Ascending aorta (tissue), 2 donors: ENCODE measurements at regions not wholly inside any gene's neighbourhood (a gene's known extent, or its start where the extent isn't known, plus 50 kb on each side); places are given as distances from the start of the nearest gene placed in this dataset.
A peak's percentile ranks its signal among the peaks of the same experiment; 100 is the strongest.

ENCODE experiments used
- DNase-seq, 2 donors: peaks; one replicate each; pipeline ENCODE4 v3.0.0-alpha.2; 2019; ENCODE audit warnings: low spot score in 2 of 2
- H3K27ac ChIP-seq, 2 donors: fragments of 200-600 bp; sonication (generic); one replicate each; pipeline ENCODE4 v1.5.1; 2016 to 2017; ENCODE audit warnings: mild to moderate bottlenecking in 1 of 2
- H3K27me3 ChIP-seq: fragments of 200-600 bp; sonication (generic); one replicate; pipeline ENCODE4 v1.5.1; 2017
- H3K36me3 ChIP-seq, 2 donors: fragments of 200-600 bp; sonication (generic); one replicate each; pipeline ENCODE4 v1.5.1; 2016
- H3K4me1 ChIP-seq, 2 donors: fragments of 200-600 bp; sonication (generic); one replicate each; pipeline ENCODE4 v1.5.1; 2016 to 2017; ENCODE audit warnings: mild to moderate bottlenecking in 1 of 2
- H3K4me3 ChIP-seq, 2 donors: fragments of 200-600 bp; sonication (generic); one replicate each; pipeline ENCODE4 v1.5.1; 2016 to 2017; ENCODE audit warnings: mild to moderate bottlenecking in 1 of 2
- H3K9me3 ChIP-seq, 2 donors: fragments of 200-600 bp; sonication (generic); one replicate each; pipeline ENCODE4 v1.5.1; 2016
- CTCF ChIP-seq, 3 experiments: fragments of 200-600 bp in 2 of 3; fragments of 450-650 bp in 1 of 3; sonication (generic) in 2 of 3; IDR thresholded peaks; one replicate each; pipeline ENCODE4 v1.5.1; 2016 to 2019; ENCODE audit warnings: antibody characterized with exemption in 3 of 3, mild to moderate bottlenecking in 1 of 3, moderate library complexity in 1 of 3
- intact Hi-C: fragments of 100-400 bp; cut with DNase I; formaldehyde crosslinking; loops from one replicate; pipeline ENCODE4 v1.15.1; 2023

- Histone ChIP-seq H3K27me3 (no peaks in the 10 kb centered on the region), H3K36me3 (no peaks in the 10 kb centered on the region), H3K27ac (no peak overlapping the region), H3K4me1 (no peaks in the 10 kb centered on the region), H3K9me3 (no peaks in the 10 kb centered on the region), H3K4me3 (no peak overlapping the region)
- intact Hi-C loops = no loop called here
- no peak for DNase-seq
- TF ChIP-seq CTCF (IDR thresholded peaks at IDR 0.05) = no peak
These were observed 60.8 kb upstream of the POU2AF1 start for GRCh38 chr11:111439901-111440300.

DNA sequence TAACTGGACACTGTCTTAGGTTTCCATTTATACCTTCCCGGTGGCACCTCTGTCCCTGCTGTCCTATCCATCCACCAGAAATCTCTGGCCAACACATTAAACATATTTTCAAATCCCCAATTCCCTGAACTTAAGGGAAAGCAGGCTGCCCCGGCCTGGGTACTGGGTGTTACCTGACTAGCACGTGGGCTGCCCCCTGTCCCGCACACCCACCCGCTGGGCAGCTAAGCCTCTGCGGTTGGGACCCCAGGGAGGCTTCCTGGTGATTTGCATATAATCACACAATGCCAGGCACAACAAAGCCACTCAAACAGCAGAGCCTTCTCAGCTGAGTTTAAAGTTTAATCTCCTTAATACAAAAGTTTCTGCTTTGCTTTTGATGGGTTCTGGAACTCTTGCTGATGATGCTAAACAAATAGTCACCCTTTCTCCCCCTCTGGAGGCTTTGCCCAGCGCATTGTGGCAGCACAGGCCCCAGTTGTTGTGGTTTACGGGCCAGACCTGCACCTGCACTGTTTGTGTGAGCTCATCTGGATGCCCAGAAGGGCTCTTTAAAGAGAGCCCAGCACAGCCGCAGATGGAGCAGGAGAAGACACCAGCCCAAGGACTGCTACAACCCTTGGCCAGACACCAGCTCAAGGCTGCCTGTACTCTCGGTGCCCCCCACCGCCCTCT lies 59.9 kb upstream of the POU2AF1 start:
- H3K4me1 ChIP-seq = no peaks in the 10 kb centered on the region
- intact Hi-C loops = no loop called here
- no peak for DNase-seq
- H3K9me3 ChIP-seq = no peaks in the 10 kb centered on the region
- H3K27me3 ChIP-seq = no peaks in the 10 kb centered on the region
- TF ChIP-seq CTCF (IDR thresholded peaks at IDR 0.05) = no peak
- H3K27ac ChIP-seq = no peak overlapping the region
- H3K4me3 ChIP-seq = no peak overlapping the region
- H3K36me3 ChIP-seq = no peaks in the 10 kb centered on the region

DNA sequence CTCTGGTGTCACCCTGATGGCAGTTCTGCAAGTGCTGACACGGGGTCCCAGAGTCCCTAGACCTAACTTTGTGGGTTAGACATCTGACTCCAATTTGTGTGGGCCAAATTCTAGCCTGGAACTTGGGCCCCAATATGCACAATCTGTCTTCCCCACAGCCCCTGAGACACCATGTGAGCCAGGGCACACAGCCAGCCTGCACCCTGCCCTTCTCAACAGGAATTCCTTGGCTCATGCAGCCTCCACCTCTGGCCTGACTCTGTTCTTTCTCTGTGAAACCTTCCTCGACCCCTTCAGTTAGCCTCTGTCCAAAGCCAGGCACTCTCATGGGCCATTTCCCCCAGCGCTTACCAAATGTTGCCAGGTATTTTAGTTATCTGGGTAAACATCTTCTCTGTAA lies 59.1 kb upstream of the POU2AF1 start:
- no peak for TF ChIP-seq CTCF (IDR thresholded peaks at IDR 0.05)

GRCh38 chr11:111435046-111435698 lies 56.1 kb upstream of the POU2AF1 start:
- Histone ChIP-seq H3K27me3 (no peaks in the 10 kb centered on the region), H3K36me3 (no peaks in the 10 kb centered on the region), H3K4me1 (no peaks in the 10 kb centered on the region), H3K9me3 (no peaks in the 10 kb centered on the region), H3K4me3 (no peak overlapping the region), H3K27ac (no peak overlapping the region)
- no peak for DNase-seq
- no peak for TF ChIP-seq CTCF (IDR thresholded peaks at IDR 0.05)
- intact Hi-C loops = no loop called here

More for the DNA sequence above, 59.1 kb upstream of the POU2AF1 start:
- Histone ChIP-seq H3K27ac (no peak overlapping the region), H3K4me1 (no peaks in the 10 kb centered on the region), H3K27me3 (no peaks in the 10 kb centered on the region), H3K9me3 (no peaks in the 10 kb centered on the region), H3K36me3 (no peaks in the 10 kb centered on the region), H3K4me3 (no peak overlapping the region)
- no peak for DNase-seq
- intact Hi-C loops = no loop called here

DNA sequence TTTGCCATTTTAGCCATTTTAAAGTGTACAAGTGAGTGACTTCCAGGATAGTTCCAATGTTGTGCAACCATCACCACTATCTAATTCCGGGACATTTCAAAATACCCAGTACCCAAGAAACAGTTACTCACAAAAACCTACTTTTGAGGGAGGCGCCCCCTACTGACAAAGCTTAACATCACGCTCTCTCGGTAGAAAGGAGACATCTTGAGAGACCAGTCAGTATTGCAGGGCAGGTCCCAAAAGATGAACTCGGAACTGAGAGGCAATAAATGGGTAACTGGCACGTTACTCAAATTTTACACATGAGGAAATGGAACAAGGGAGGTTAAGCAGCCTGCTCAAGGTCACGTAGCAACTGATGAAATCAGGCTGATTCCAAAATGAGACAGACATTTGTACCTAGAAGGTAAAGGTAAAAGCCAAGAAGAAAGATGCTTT lies 50.0 kb upstream of the POU2AF1 start:
- H3K27me3 ChIP-seq = no peaks in the 10 kb centered on the region
- H3K4me3 ChIP-seq = no peak overlapping the region
- H3K4me1 ChIP-seq = no peaks in the 10 kb centered on the region
- no peaks in the 10 kb centered on the region for H3K9me3 ChIP-seq
- H3K27ac ChIP-seq = no peak overlapping the region
- intact Hi-C loops = no loop called here
- peak; percentile 43 to 64 (median 60) for TF ChIP-seq CTCF (IDR thresholded peaks at IDR 0.05)
- no peaks in the 10 kb centered on the region for H3K36me3 ChIP-seq
- peak in 1 of 2 donors; percentile 75 for DNase-seq
